ENCODE measurements at regions not wholly inside any gene's neighbourhood (a gene's known extent, or its start where the extent isn't known, plus 50 kb on each side); places are given as distances from the start of the nearest gene placed in this dataset.

GRCh38 chr11:11141065-11141464, 212.0 kb downstream of the CSNK2A3 start:
- ATAC-seq (ENCODE audit: low read depth) (no peak), DNase-seq (no peak)
- peaks cover 2% of the 10 kb centered on the region for H3K27me3 Mint-ChIP-seq
- no peak overlapping the region for H3K27ac Mint-ChIP-seq
- H3K9me3 Mint-ChIP-seq, result peaks cover 2% of the 10 kb centered on the region
- peaks cover 3% of the 10 kb centered on the region for H3K4me1 Mint-ChIP-seq
- POLR2A ChIA-PET, result no interaction called here
- H3K4me3 Mint-ChIP-seq, result no peak overlapping the region
- no peaks in the 10 kb centered on the region for H3K36me3 Mint-ChIP-seq

- POLR2A ChIA-PET, result no interaction called here
- no peak overlapping the region for H3K27ac Mint-ChIP-seq
- H3K4me3 Mint-ChIP-seq, result no peak overlapping the region
- peaks cover 2% of the 10 kb centered on the region for H3K27me3 Mint-ChIP-seq
- DNase-seq (no peak), ATAC-seq (ENCODE audit: low read depth) (no peak)
- peaks cover 3% of the 10 kb centered on the region for H3K4me1 Mint-ChIP-seq
- H3K9me3 Mint-ChIP-seq, result peaks cover 2% of the 10 kb centered on the region
- H3K36me3 Mint-ChIP-seq, result no peaks in the 10 kb centered on the region
These were observed 212.5 kb downstream of the CSNK2A3 start for GRCh38 chr11:11140510-11140909.

GRCh38 chr11:11137339-11137738, 215.7 kb downstream of the CSNK2A3 start:
- Mint-ChIP-seq H3K27ac (no peak overlapping the region), H3K4me1 (peaks cover 3% of the 10 kb centered on the region), H3K36me3 (peaks cover 2% of the 10 kb centered on the region), H3K9me3 (peaks cover 2% of the 10 kb centered on the region), H3K27me3 (peaks cover 11% of the 10 kb centered on the region), H3K4me3 (no peak overlapping the region)
- POLR2A ChIA-PET, result no interaction called here
- no peak for DNase-seq
- ATAC-seq (ENCODE audit: low read depth), result no peak

DNA sequence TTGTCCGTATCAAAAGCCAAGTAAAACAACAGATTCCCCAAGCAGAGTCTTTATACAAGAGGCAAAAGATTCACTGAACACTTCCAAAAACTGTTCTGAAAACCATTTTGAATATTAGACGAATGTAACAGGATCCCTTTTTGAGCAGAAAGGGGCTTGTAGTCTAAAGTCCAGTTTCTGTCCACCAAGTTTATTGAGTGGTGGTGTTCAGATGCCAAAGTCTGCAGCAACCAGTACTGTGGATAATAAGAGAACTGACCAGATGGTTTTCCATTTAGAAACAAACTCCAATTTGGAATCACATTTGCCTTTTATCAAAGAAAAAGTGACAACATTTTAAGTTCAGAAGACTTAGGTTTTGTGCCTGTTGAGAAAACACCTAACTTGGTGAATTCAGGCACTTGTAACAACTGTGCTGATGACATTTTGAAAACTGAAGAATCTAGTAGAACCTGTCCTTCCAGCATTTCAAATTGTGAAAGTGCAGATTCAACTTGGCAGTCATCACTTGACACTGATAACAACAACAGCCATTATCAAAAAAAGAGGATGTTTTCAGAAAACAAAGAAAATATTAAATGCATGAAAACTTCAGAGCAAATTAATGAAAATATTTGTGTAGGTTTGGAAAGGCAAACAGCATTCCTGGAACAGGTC, 217.1 kb downstream of the CSNK2A3 start:
- ATAC-seq (ENCODE audit: low read depth), result no peak
- POLR2A ChIA-PET, result no interaction called here
- peaks cover 2% of the 10 kb centered on the region for H3K9me3 Mint-ChIP-seq
- H3K4me1 Mint-ChIP-seq, result peaks cover 3% of the 10 kb centered on the region
- H3K36me3 Mint-ChIP-seq, result peaks cover 2% of the 10 kb centered on the region
- H3K27ac Mint-ChIP-seq, result no peak overlapping the region
- peaks cover 16% of the 10 kb centered on the region for H3K27me3 Mint-ChIP-seq
- DNase-seq, result no peak
- H3K4me3 Mint-ChIP-seq, result no peak overlapping the region

- Mint-ChIP-seq H3K9me3 (peaks cover 2% of the 10 kb centered on the region), H3K4me1 (no peaks in the 10 kb centered on the region), H3K4me3 (no peak overlapping the region), H3K27ac (no peak overlapping the region), H3K27me3 (peaks cover 26% of the 10 kb centered on the region), H3K36me3 (peaks cover 2% of the 10 kb centered on the region)
- DNase-seq, result no peak
- POLR2A ChIA-PET, result no interaction called here
- ATAC-seq (ENCODE audit: low read depth), result no peak
These were observed 223.9 kb downstream of the CSNK2A3 start for GRCh38 chr11:11129118-11129517.

GRCh38 chr11:11125618-11126017, 227.4 kb downstream of the CSNK2A3 start:
- ATAC-seq (ENCODE audit: low read depth), result no peak
- H3K4me3 Mint-ChIP-seq, result no peak overlapping the region

GRCh38 chr11:11122749-11123148, 230.3 kb downstream of the CSNK2A3 start:
- DNase-seq (no peak), ATAC-seq (ENCODE audit: low read depth) (no peak)
- Mint-ChIP-seq H3K27ac (no peak overlapping the region), H3K4me1 (no peaks in the 10 kb centered on the region), H3K4me3 (no peak overlapping the region), H3K36me3 (no peaks in the 10 kb centered on the region), H3K9me3 (no peaks in the 10 kb centered on the region), H3K27me3 (peaks cover 6% of the 10 kb centered on the region)
- POLR2A ChIA-PET, result no interaction called here

More at GRCh38 chr11:11125618-11126017, 227.4 kb downstream of the CSNK2A3 start:
- H3K36me3 Mint-ChIP-seq, result peaks cover 2% of the 10 kb centered on the region
- H3K9me3 Mint-ChIP-seq, result peaks cover 2% of the 10 kb centered on the region
- H3K27ac Mint-ChIP-seq, result no peak overlapping the region
- POLR2A ChIA-PET, result no interaction called here
- no peak for DNase-seq
- peaks cover 12% of the 10 kb centered on the region for H3K27me3 Mint-ChIP-seq
- no peaks in the 10 kb centered on the region for H3K4me1 Mint-ChIP-seq

DNA sequence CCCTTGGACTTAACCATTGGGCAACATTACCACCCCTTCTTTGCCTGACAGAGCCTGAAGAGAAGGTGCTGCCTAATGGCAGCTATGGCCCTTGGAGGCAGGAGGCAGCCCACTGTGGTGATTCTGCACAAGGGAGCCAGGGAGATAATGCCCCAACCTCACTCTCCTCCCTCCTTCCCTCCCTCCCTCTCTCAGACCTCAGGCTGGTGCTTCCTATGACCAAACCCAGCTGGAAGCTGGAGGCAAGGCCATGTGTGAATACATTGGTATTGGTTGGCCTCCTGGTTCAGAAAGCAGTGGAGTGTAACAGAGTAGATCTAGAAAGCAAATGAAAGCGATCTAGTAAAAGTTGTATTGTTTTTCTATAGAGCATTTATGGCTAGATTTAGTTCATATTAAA, 233.1 kb downstream of the CSNK2A3 start:
- Mint-ChIP-seq H3K27me3 (peaks cover 3% of the 10 kb centered on the region), H3K27ac (no peak overlapping the region), H3K4me1 (peaks cover 3% of the 10 kb centered on the region), H3K9me3 (no peaks in the 10 kb centered on the region), H3K4me3 (no peak overlapping the region), H3K36me3 (peaks cover 2% of the 10 kb centered on the region)
- ATAC-seq (ENCODE audit: low read depth) (no peak), DNase-seq (no peak)
- POLR2A ChIA-PET, result no interaction called here

DNA sequence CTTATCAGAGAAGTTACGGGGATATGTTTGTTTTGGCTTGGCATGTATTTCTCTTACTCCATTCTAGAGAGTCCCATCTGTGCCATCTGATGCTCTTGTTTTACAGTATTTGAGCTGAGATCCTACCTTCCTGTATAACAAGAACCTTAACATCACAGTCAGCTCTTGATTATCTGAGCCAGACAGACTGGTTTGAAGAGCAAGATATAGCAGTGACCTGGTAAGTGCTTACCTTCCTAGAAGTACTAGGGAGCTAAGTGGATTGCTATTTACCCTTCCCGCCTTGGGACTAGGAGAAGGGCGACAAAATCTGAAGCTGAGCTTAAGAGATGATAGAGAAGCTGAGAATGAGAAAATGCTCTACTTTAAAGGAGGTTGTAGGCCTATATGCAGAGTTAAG, 235.3 kb downstream of the CSNK2A3 start:
- DNase-seq, result no peak
- Mint-ChIP-seq H3K9me3 (peaks cover 4% of the 10 kb centered on the region), H3K27me3 (no peaks in the 10 kb centered on the region), H3K4me3 (no peak overlapping the region), H3K4me1 (peaks cover 3% of the 10 kb centered on the region), H3K36me3 (peaks cover 2% of the 10 kb centered on the region), H3K27ac (no peak overlapping the region)
- ATAC-seq (ENCODE audit: low read depth), result no peak
- POLR2A ChIA-PET, result no interaction called here

DNA sequence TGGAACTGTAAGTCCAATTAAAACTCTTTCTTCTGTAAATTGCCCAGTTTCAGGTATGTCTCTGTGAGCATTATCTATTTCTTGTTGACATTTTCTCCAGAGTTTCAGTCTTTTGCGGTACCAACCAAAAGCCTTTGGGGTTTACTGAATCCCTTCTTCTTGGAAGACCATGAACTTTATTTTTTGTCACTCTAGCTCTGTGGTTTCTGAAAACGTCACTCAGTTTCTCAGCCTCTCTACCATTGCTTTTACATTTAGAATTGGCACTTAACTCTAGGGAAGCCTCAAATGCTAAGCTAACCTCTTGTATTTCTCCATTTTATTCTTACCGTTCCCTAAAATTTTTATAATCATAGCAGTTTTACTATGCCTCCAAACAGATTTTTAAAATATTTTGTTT, 237.6 kb downstream of the CSNK2A3 start:
- H3K27me3 Mint-ChIP-seq, result no peaks in the 10 kb centered on the region
- peaks cover 3% of the 10 kb centered on the region for H3K4me1 Mint-ChIP-seq
- DNase-seq (no peak), ATAC-seq (ENCODE audit: low read depth) (no peak)
- H3K4me3 Mint-ChIP-seq, result peak overlapping the region; percentile 27
- peaks cover 4% of the 10 kb centered on the region for H3K9me3 Mint-ChIP-seq
- POLR2A ChIA-PET, result no interaction called here
- H3K27ac Mint-ChIP-seq, result no peak overlapping the region
- peaks cover 2% of the 10 kb centered on the region for H3K36me3 Mint-ChIP-seq

- Mint-ChIP-seq H3K36me3 (peaks cover 2% of the 10 kb centered on the region), H3K4me3 (no peak overlapping the region), H3K27ac (no peak overlapping the region), H3K27me3 (no peaks in the 10 kb centered on the region), H3K9me3 (peaks cover 4% of the 10 kb centered on the region), H3K4me1 (peaks cover 3% of the 10 kb centered on the region)
- DNase-seq, result no peak
- ATAC-seq (ENCODE audit: low read depth), result no peak
- POLR2A ChIA-PET, result no interaction called here
These were observed 239.4 kb downstream of the CSNK2A3 start for GRCh38 chr11:11113626-11114025.

DNA sequence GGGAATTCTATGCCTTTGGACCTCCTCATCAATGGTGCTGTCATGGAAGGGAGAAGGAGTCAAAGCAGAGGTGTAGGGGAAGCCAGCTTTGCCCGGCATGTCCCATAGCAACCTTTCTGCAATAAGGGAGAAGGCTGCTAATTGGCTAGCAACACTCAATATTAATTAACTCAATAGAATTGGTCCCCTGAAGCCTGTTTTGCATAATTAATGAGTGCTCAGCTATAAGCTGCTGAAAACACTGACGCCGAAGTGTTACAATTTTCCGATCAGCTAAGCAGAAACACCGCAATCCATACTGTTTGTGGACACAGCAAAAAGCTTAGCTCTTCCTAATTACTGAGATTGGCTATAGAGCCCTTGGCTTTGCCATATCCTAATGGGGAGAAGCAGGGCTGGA, 245.0 kb downstream of the CSNK2A3 start:
- peaks cover 13% of the 10 kb centered on the region for H3K27me3 Mint-ChIP-seq
- peaks cover 1% of the 10 kb centered on the region for H3K9me3 Mint-ChIP-seq
- ATAC-seq (ENCODE audit: low read depth) (no peak), DNase-seq (no peak)
- POLR2A ChIA-PET, result interaction anchor here (0.6 kb wide), 1 partner anchor 36 kb away, joined by 3 read pairs; no protein-coding TSS in a partner anchor
- H3K4me1 Mint-ChIP-seq, result no peaks in the 10 kb centered on the region
- H3K36me3 Mint-ChIP-seq, result no peaks in the 10 kb centered on the region
- no peak overlapping the region for H3K27ac Mint-ChIP-seq
- H3K4me3 Mint-ChIP-seq, result no peak overlapping the region

DNA sequence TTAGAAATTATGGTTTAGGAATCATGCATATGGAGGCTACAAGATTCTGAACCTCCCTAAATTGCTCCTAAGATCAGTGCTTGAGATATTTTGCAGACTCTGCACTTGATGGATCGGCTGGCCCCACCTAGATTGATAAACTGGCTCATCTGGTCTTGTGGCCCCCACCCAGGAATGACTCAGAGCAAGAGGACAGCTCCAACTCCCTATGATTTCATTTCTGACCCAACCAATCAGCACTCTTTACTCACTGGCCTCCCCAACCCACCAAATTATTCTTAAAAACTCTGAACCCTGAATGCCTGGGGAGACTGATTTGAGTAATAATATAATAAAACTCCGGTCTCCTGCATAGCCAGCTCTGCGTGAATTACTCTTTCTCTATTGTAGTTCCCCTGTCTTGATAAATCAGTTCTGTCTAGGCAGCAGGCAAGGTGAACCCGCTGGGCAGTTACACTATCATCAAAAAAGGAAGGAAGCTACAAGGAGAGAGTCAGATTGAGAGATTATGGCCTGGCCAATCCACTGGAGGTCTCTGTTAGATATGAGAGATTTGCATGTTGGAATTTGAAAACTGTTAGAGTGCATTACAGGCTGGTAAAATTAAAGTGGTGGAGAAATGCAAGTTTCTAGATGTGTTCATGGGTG, 245.8 kb downstream of the CSNK2A3 start:
- ATAC-seq (ENCODE audit: low read depth), result no peak
- POLR2A ChIA-PET, result interaction anchor here (0.6 kb wide), 1 partner anchor 36 kb away, joined by 3 read pairs; no protein-coding TSS in a partner anchor
- H3K4me3 Mint-ChIP-seq, result no peak overlapping the region
- no peak for DNase-seq
- H3K27me3 Mint-ChIP-seq, result peaks cover 13% of the 10 kb centered on the region
- H3K27ac Mint-ChIP-seq, result no peak overlapping the region
- H3K36me3 Mint-ChIP-seq, result no peaks in the 10 kb centered on the region
- H3K9me3 Mint-ChIP-seq, result peaks cover 1% of the 10 kb centered on the region
- H3K4me1 Mint-ChIP-seq, result no peaks in the 10 kb centered on the region

DNA sequence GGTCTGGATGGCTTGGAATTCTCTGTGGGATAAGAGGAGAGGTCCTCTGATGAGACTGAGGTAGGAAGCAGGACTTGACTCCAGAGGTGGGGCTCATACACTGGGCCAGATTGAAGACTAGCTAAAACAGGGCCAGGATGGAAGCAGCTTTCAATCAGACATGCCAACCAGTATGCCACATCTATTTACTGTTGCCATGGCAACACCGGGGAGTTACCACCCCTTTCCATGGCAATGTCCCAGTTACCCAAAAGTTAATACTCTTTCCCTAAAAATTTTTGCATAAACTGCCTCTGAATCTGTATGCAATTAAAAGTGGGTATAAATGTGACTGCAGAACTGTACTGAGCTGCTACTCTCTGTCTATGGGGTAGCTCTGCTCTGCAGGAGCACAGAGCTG, 247.5 kb upstream of the ZBED5 start:
- no peak overlapping the region for H3K27ac Mint-ChIP-seq
- no peak overlapping the region for H3K4me3 Mint-ChIP-seq
- POLR2A ChIA-PET, result no interaction called here
- no peak for ATAC-seq (ENCODE audit: low read depth)
- H3K9me3 Mint-ChIP-seq, result peaks cover 1% of the 10 kb centered on the region
- no peaks in the 10 kb centered on the region for H3K36me3 Mint-ChIP-seq
- no peaks in the 10 kb centered on the region for H3K4me1 Mint-ChIP-seq
- peaks cover 13% of the 10 kb centered on the region for H3K27me3 Mint-ChIP-seq
- no peak for DNase-seq
